HepG2 (cell line): ENCODE measurements at regions not wholly inside any gene's neighbourhood (a gene's known extent, or its start where the extent isn't known, plus 50 kb on each side); places are given as distances from the start of the nearest gene placed in this dataset.

ENCODE experiments used
- AKAP8 ChIP-seq: sonication (generic); formaldehyde crosslinking; IDR thresholded peaks from 2 replicates; pipeline ENCODE4 v1.5.1; 2020; ENCODE audit warnings: mild to moderate bottlenecking, missing genetic modification reagents
- BRCA1 ChIP-seq: sonication (generic); formaldehyde crosslinking; IDR thresholded peaks from 2 replicates; pipeline ENCODE4 v1.4.0; 2020; ENCODE audit warnings: missing genetic modification reagents
- EZH2 ChIP-seq: conservative IDR thresholded peaks from 2 replicates; pipeline ENCODE4 v1.6.1; 2012; ENCODE audit warnings: mild to moderate bottlenecking, low read depth, low read length, moderate library complexity
- NFYB ChIP-seq: sonication (generic); formaldehyde crosslinking; IDR thresholded peaks from 2 replicates; pipeline ENCODE4 v1.4.0; 2020; ENCODE audit warnings: missing genetic modification reagents
- PRDM15 ChIP-seq: sonication (generic); formaldehyde crosslinking; IDR thresholded peaks from 2 replicates; pipeline ENCODE4 v1.4.0; 2020; ENCODE audit warnings: missing genetic modification reagents
- ZNF317 ChIP-seq: sonication (generic); formaldehyde crosslinking; IDR thresholded peaks from 2 replicates; pipeline ENCODE4 v1.5.0; 2020; ENCODE audit warnings: mild to moderate bottlenecking, missing genetic modification reagents
- ZNF589 ChIP-seq: sonication (generic); formaldehyde crosslinking; conservative IDR thresholded peaks from 2 replicates; pipeline ENCODE4 v1.8.0; 2022; ENCODE audit warnings: mild to moderate bottlenecking, moderate library complexity, missing genetic modification reagents
- ZSCAN30 ChIP-seq: sonication (generic); formaldehyde crosslinking; IDR thresholded peaks from 2 replicates; pipeline ENCODE4 v1.5.0; 2020; ENCODE audit warnings: mild to moderate bottlenecking, missing genetic modification reagents
- TF ChIP-seq, protein P1 (sequence below): sonication (generic); formaldehyde crosslinking; IDR thresholded peaks from 2 replicates; pipeline ENCODE4 v1.5.1; 2020; ENCODE audit warnings: mild to moderate bottlenecking, missing genetic modification reagents, borderline replicate concordance

DNA sequence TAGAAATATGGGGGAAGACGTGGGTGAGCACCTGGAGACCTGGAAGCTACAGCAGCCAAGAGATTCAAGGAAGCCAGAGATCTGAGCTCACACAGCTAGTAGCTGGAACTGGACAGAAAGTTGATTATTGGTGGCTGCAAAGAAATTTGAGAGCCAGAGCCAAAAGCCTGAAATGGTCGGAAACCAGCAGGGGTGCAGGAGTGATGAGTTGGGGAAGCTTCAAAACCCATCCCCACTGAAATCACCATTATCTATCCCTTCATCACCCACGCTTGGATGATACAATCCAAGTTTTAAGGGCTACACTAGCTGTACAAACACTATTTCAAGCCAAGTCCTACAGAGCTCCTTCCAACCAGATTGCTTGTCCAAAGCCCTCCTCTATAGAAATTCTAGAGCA is 296.1 kb upstream of the NEBL start:
- no peak for TF ChIP-seq ZNF317 (CRISPR knock-in tag)
- no peak for TF ChIP-seq EZH2
- TF ChIP-seq AKAP8 (CRISPR knock-in tag), result no peak
- TF ChIP-seq, protein P1, sequence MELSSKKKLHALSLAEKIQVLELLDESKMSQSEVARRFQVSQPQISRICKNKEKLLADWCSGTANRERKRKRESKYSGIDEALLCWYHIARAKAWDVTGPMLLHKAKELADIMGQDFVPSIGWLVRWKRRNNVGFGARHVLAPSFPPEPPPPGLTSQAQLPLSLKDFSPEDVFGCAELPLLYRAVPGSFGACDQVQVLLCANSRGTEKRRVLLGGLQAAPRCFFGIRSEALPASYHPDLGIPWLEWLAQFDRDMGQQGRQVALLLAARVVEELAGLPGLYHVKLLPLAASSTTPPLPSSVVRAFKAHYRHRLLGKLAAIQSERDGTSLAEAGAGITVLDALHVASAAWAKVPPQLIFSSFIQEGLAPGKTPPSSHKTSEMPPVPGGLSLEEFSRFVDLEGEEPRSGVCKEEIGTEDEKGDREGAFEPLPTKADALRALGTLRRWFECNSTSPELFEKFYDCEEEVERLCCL (CRISPR knock-in tag), result no peak
- TF ChIP-seq ZNF589 (CRISPR knock-in tag), result no peak
- TF ChIP-seq BRCA1, result no peak
- TF ChIP-seq PRDM15 (CRISPR knock-in tag), result no peak
- no peak for TF ChIP-seq ZSCAN30 (CRISPR knock-in tag)
- TF ChIP-seq NFYB (CRISPR knock-in tag), result no peak
